Lower lobe of right lung (tissue), 2 donors: ENCODE measurements at regions not wholly inside any gene's neighbourhood (a gene's known extent, or its start where the extent isn't known, plus 50 kb on each side); places are given as distances from the start of the nearest gene placed in this dataset.

Experiments used
- ATAC-seq, 2 donors: fragments of 200-7000 bp; cut with Tn5 transposase; one replicate each; pipeline ENCODE4 v1.9.1; 2020 to 2022; ENCODE audit warnings: mild to moderate bottlenecking in 2 of 2, moderate library complexity in 2 of 2
- DNase-seq: peaks from one replicate; pipeline ENCODE4 v3.0.0-alpha.2; 2020
- H3K27ac ChIP-seq: fragments of 200-600 bp; one replicate; pipeline ENCODE4 v1.8.0; 2022
- H3K27me3 ChIP-seq: fragments of 200-600 bp; one replicate; pipeline ENCODE4 v1.8.0; 2022; ENCODE audit warnings: low read depth
- H3K36me3 ChIP-seq: fragments of 200-600 bp; one replicate; pipeline ENCODE4 v1.8.0; 2022; ENCODE audit warnings: mild to moderate bottlenecking
- H3K4me1 ChIP-seq: fragments of 200-600 bp; one replicate; pipeline ENCODE4 v1.8.0; 2022
- H3K4me3 ChIP-seq: fragments of 200-600 bp; one replicate; pipeline ENCODE4 v1.8.0; 2022; ENCODE audit warnings: mild to moderate bottlenecking
- H3K9me3 ChIP-seq: fragments of 200-600 bp; one replicate; pipeline ENCODE4 v1.8.0; 2022
- CTCF ChIP-seq: fragments of 200-600 bp; IDR thresholded peaks from one replicate; pipeline ENCODE4 v1.8.0; 2022; ENCODE audit warnings: antibody characterized with exemption, mild to moderate bottlenecking
- intact Hi-C: fragments of 100-400 bp; cut with DNase I; formaldehyde crosslinking; loops from one replicate; pipeline ENCODE4 v1.11.0; 2022
- donor health status: DM: no; HTN: yes; CAD: no; lungs with severe emphysema.

GRCh38 chr2:16294791-16295190, 354.4 kb downstream of the MYCN start:
- no peaks in the 10 kb centered on the region for H3K4me1 ChIP-seq
- no peak for ATAC-seq

GRCh38 chr2:16293871-16294270, 353.5 kb downstream of the MYCN start:
- Histone ChIP-seq H3K36me3 (no peaks in the 10 kb centered on the region), H3K27ac (no peak overlapping the region), H3K4me3 (no peak overlapping the region), H3K4me1 (no peaks in the 10 kb centered on the region), H3K9me3 (no peaks in the 10 kb centered on the region), H3K27me3 (no peaks in the 10 kb centered on the region)
- no peak for DNase-seq
- intact Hi-C loops, result no loop called here
- no peak for TF ChIP-seq CTCF
- ATAC-seq, result no peak

More at GRCh38 chr2:16294791-16295190, 354.4 kb downstream of the MYCN start:
- no peaks in the 10 kb centered on the region for H3K27me3 ChIP-seq
- no peaks in the 10 kb centered on the region for H3K36me3 ChIP-seq
- no peak overlapping the region for H3K4me3 ChIP-seq
- no peak for TF ChIP-seq CTCF
- intact Hi-C loops, result no loop called here
- peaks cover 4% of the 10 kb centered on the region for H3K9me3 ChIP-seq
- no peak for DNase-seq
- no peak overlapping the region for H3K27ac ChIP-seq

GRCh38 chr2:16293398-16293797, 353.0 kb downstream of the MYCN start:
- no peaks in the 10 kb centered on the region for H3K4me1 ChIP-seq
- H3K4me3 ChIP-seq, result no peak overlapping the region
- no peaks in the 10 kb centered on the region for H3K27me3 ChIP-seq
- no peak for TF ChIP-seq CTCF
- intact Hi-C loops, result no loop called here
- no peak overlapping the region for H3K27ac ChIP-seq
- H3K9me3 ChIP-seq, result no peaks in the 10 kb centered on the region
- H3K36me3 ChIP-seq, result no peaks in the 10 kb centered on the region
- DNase-seq (no peak), ATAC-seq (no peak)

GRCh38 chr2:16291731-16292550, 351.6 kb downstream of the MYCN start:
- H3K36me3 ChIP-seq, result no peaks in the 10 kb centered on the region
- no peaks in the 10 kb centered on the region for H3K4me1 ChIP-seq
- TF ChIP-seq CTCF, result no peak

GRCh38 chr2:16291226-16291625, 350.9 kb downstream of the MYCN start:
- DNase-seq (no peak), ATAC-seq (no peak)
- Histone ChIP-seq H3K4me1 (no peaks in the 10 kb centered on the region), H3K9me3 (no peaks in the 10 kb centered on the region), H3K27ac (no peak overlapping the region), H3K36me3 (no peaks in the 10 kb centered on the region), H3K27me3 (no peaks in the 10 kb centered on the region), H3K4me3 (no peak overlapping the region)
- intact Hi-C loops, result no loop called here
- no peak for TF ChIP-seq CTCF

More at GRCh38 chr2:16291731-16292550, 351.6 kb downstream of the MYCN start:
- no peak overlapping the region for H3K4me3 ChIP-seq
- H3K27me3 ChIP-seq, result no peaks in the 10 kb centered on the region
- no peak overlapping the region for H3K27ac ChIP-seq
- no peak for ATAC-seq
- no peak for DNase-seq
- intact Hi-C loops, result no loop called here
- H3K9me3 ChIP-seq, result no peaks in the 10 kb centered on the region
